Keratinocyte (primary cell): ENCODE measurements at regions not wholly inside any gene's neighbourhood (a gene's known extent, or its start where the extent isn't known, plus 50 kb on each side); places are given as distances from the start of the nearest gene placed in this dataset.

Experiments used
- DNase-seq: peaks from one replicate; pipeline ENCODE4 v3.0.0-alpha.2; 2011; ENCODE audit warnings: low read depth, missing footprints, low spot score
- FAIRE-seq: peaks from 2 replicates; lab custom pipeline; 2011; peaks lifted over from hg19 to GRCh38; lab: Jason Lieb, UNC
- H2AFZ ChIP-seq: 2 replicates; pipeline ENCODE4 v1.6.0; 2012; ENCODE audit warnings: low read length, control low read depth, inconsistent platforms; ENCODE audit not compliant: control insufficient read depth
- H3K27ac ChIP-seq: 2 replicates; pipeline ENCODE4 v1.5.1; 2011; ENCODE audit warnings: low read length; ENCODE audit not compliant: control insufficient read depth, insufficient read depth
- H3K27me3 ChIP-seq: 3 replicates; pipeline ENCODE4 v1.6.0; 2011; ENCODE audit warnings: low read length; ENCODE audit not compliant: control insufficient read depth, insufficient read depth; ENCODE audit errors: extremely low read depth
- H3K36me3 ChIP-seq, 2 experiments: 2 replicates in 1 of 2; 3 replicates in 1 of 2; pipeline ENCODE4 v1.5.1; 2011; ENCODE audit warnings: low read length in 2 of 2, mild to moderate bottlenecking in 1 of 2; ENCODE audit not compliant: control insufficient read depth in 2 of 2, insufficient read depth in 2 of 2; ENCODE audit errors: extremely low read depth in 1 of 2
- H3K4me1 ChIP-seq: 3 replicates; pipeline ENCODE4 v1.5.1; 2011; ENCODE audit warnings: low read length; ENCODE audit not compliant: control insufficient read depth, insufficient read depth; ENCODE audit errors: extremely low read depth
- H3K4me2 ChIP-seq: 3 replicates; pipeline ENCODE4 v1.6.0; 2011; ENCODE audit warnings: low read depth, low read length; ENCODE audit not compliant: control insufficient read depth, insufficient read depth; ENCODE audit errors: extremely low read depth
- H3K4me3 ChIP-seq, 3 experiments: fragments of 200-600 bp in 1 of 3; sonication (generic) in 1 of 3; 2 replicates in 2 of 3; 3 replicates in 1 of 3; pipeline ENCODE4 v1.5.1; 2011 to 2016; ENCODE audit warnings: low read length in 3 of 3, mild to moderate bottlenecking in 3 of 3, control low read depth in 2 of 3, inconsistent platforms in 1 of 3, low read depth in 1 of 3, mixed read lengths in 1 of 3, mixed run types in 1 of 3, moderate library complexity in 1 of 3; ENCODE audit not compliant: control insufficient read depth in 2 of 3, insufficient read depth in 2 of 3; ENCODE audit errors: extremely low read depth in 1 of 3
- H3K79me2 ChIP-seq: 2 replicates; pipeline ENCODE4 v1.6.0; 2012; ENCODE audit warnings: low read length; ENCODE audit not compliant: control insufficient read depth, insufficient read depth
- H3K9ac ChIP-seq: 3 replicates; pipeline ENCODE4 v1.6.0; 2011; ENCODE audit warnings: low read length; ENCODE audit not compliant: control insufficient read depth, insufficient read depth; ENCODE audit errors: extremely low read depth
- H3K9me1 ChIP-seq: 3 replicates; pipeline ENCODE4 v1.6.0; 2011; ENCODE audit warnings: low read length; ENCODE audit not compliant: control insufficient read depth, insufficient read depth; ENCODE audit errors: extremely low read depth
- H3K9me3 ChIP-seq: 2 replicates; pipeline ENCODE4 v1.5.1; 2012; ENCODE audit warnings: low read depth, low read length; ENCODE audit not compliant: control insufficient read depth
- H4K20me1 ChIP-seq: 3 replicates; pipeline ENCODE4 v1.6.0; 2011; ENCODE audit warnings: low read length; ENCODE audit not compliant: control insufficient read depth, insufficient read depth; ENCODE audit errors: extremely low read depth
- CTCF ChIP-seq, 3 experiments: IDR thresholded peaks in 1 of 3; conservative IDR thresholded peaks in 1 of 3; optimal IDR thresholded peaks in 1 of 3; 2 replicates in 2 of 3; 3 replicates in 1 of 3; pipeline versions ENCODE3 to v1.5.1; 2011; ENCODE audit warnings: low read length in 3 of 3, mild to moderate bottlenecking in 3 of 3, moderate library complexity in 2 of 3, control low read depth in 1 of 3, inconsistent platforms in 1 of 3; ENCODE audit not compliant: insufficient read depth in 2 of 3; ENCODE audit errors: extremely low read depth in 1 of 3
- EZH2 ChIP-seq: IDR thresholded peaks from one replicate; pipeline ENCODE4 v1.6.1; 2012; ENCODE audit warnings: inconsistent platforms, mild to moderate bottlenecking, low read length, moderate library complexity
- dilution Hi-C: fragments of 300-500 bp; cut with MboI; formaldehyde crosslinking; loops from one replicate; pipeline ENCODE4 v1.7.0; 2020; ENCODE audit warnings: low sequenced_read_pairs; ENCODE audit not compliant: extremely low pct_ligation_motif_present

- dilution Hi-C loops = no loop called here
- no peak overlapping the region for H3K27ac ChIP-seq
Measured at GRCh38 chr4:34318773-34319172, 1925.5 kb downstream of the ARAP2 start.

GRCh38 chr4:34323549-34324320 is 1920.6 kb downstream of the ARAP2 start:
- TF ChIP-seq CTCF (optimal IDR thresholded peaks at IDR 0.05 in 1 of 3, IDR thresholded peaks at IDR 0.05 in 1 of 3, conservative IDR thresholded peaks at IDR 0.05 in 1 of 3; ENCODE audit: extremely low read depth in 1 of 3, insufficient read depth in 2 of 3, low read length in 3 of 3) (no peak), EZH2 (no peak)
- Histone ChIP-seq H3K27me3 (no peaks in the 10 kb centered on the region), H3K79me2 (no peaks in the 10 kb centered on the region), H3K9me3 (no peaks in the 10 kb centered on the region), H3K4me2 (no peak overlapping the region), H3K4me1 (no peaks in the 10 kb centered on the region), H3K36me3 (no peaks in the 10 kb centered on the region), H3K4me3 (no peak overlapping the region), H3K27ac (no peak overlapping the region), H2AFZ (no peak overlapping the region), H3K9me1 (no peaks in the 10 kb centered on the region), H4K20me1 (no peaks in the 10 kb centered on the region), H3K9ac (no peak overlapping the region)
- dilution Hi-C loops = no loop called here
- FAIRE-seq (no peak), DNase-seq (no peak)

More at GRCh38 chr4:34318773-34319172, 1925.5 kb downstream of the ARAP2 start:
- no peaks in the 10 kb centered on the region for H3K4me1 ChIP-seq
- FAIRE-seq = no peak
- TF ChIP-seq CTCF (optimal IDR thresholded peaks at IDR 0.05 in 1 of 3, IDR thresholded peaks at IDR 0.05 in 1 of 3, conservative IDR thresholded peaks at IDR 0.05 in 1 of 3; ENCODE audit: extremely low read depth in 1 of 3, insufficient read depth in 2 of 3, low read length in 3 of 3) (no peak), EZH2 (no peak)
- H3K27me3 ChIP-seq = no peaks in the 10 kb centered on the region
- DNase-seq = no peak
- no peaks in the 10 kb centered on the region for H3K79me2 ChIP-seq
- H3K9ac ChIP-seq = no peak overlapping the region
- no peaks in the 10 kb centered on the region for H3K9me1 ChIP-seq
- H4K20me1 ChIP-seq = no peaks in the 10 kb centered on the region
- no peaks in the 10 kb centered on the region for H3K9me3 ChIP-seq
- no peak overlapping the region for H2AFZ ChIP-seq
- H3K4me3 ChIP-seq = no peak overlapping the region
- H3K4me2 ChIP-seq = no peak overlapping the region
- no peaks in the 10 kb centered on the region for H3K36me3 ChIP-seq
